ENCODE measurements at regions not wholly inside any gene's neighbourhood (a gene's known extent, or its start where the extent isn't known, plus 50 kb on each side); places are given as distances from the start of the nearest gene placed in this dataset.

- Histone ChIP-seq H3K36me3 (ENCODE audit: control insufficient read depth in 4 of 4, insufficient read depth in 3 of 4, low read depth in 1 of 4, low read length in 3 of 4) (no peaks in the 10 kb centered on the region), H3K27ac (ENCODE audit: low read depth in 1 of 2, low read length in 2 of 2) (no peak overlapping the region), H3K9ac (ENCODE audit: low read depth in 1 of 2, low read length in 2 of 2) (no peak overlapping the region), H3K27me3 (ENCODE audit: control insufficient read depth in 4 of 4, insufficient read depth in 4 of 4, low read length in 3 of 4) (peaks cover 0 to 2% (median 0%) of the 10 kb centered on the region in 4 donors), H3K4me3 (ENCODE audit: low read depth in 1 of 3, low read length in 3 of 3) (no peak overlapping the region), H3K9me3 (ENCODE audit: control insufficient read depth in 4 of 4, low read length in 3 of 4) (no peaks in the 10 kb centered on the region), H3K4me1 (ENCODE audit: control insufficient read depth in 4 of 4, insufficient read depth in 4 of 4, low read length in 3 of 4) (no peaks in the 10 kb centered on the region)
- no peak for DNase-seq (ENCODE audit: low spot score)
- WGBS = 83% methylated on average over 6 of the region's 6 CpGs
- TF ChIP-seq GABPA (IDR thresholded peaks at IDR 0.05 in 1 of 2, conservative IDR thresholded peaks at IDR 0.05 in 1 of 2) (no peak), HNF4A (conservative IDR thresholded peaks at IDR 0.05) (no peak), RAD21 (IDR thresholded peaks at IDR 0.05) (no peak), MAX (IDR thresholded peaks at IDR 0.05) (no peak), JUND (IDR thresholded peaks at IDR 0.05) (no peak), RXRA (IDR thresholded peaks at IDR 0.05) (no peak), FOXA2 (IDR thresholded peaks at IDR 0.05) (no peak), NR2F2 (IDR thresholded peaks at IDR 0.05) (no peak), YY1 (IDR thresholded peaks at IDR 0.05) (no peak), TAF1 (conservative IDR thresholded peaks at IDR 0.05) (no peak), HNF4G (IDR thresholded peaks at IDR 0.05) (no peak), EGR1 (IDR thresholded peaks at IDR 0.05; ENCODE audit: low read depth in 2 of 2) (no peak)
- TF ChIP-seq, protein P1, sequence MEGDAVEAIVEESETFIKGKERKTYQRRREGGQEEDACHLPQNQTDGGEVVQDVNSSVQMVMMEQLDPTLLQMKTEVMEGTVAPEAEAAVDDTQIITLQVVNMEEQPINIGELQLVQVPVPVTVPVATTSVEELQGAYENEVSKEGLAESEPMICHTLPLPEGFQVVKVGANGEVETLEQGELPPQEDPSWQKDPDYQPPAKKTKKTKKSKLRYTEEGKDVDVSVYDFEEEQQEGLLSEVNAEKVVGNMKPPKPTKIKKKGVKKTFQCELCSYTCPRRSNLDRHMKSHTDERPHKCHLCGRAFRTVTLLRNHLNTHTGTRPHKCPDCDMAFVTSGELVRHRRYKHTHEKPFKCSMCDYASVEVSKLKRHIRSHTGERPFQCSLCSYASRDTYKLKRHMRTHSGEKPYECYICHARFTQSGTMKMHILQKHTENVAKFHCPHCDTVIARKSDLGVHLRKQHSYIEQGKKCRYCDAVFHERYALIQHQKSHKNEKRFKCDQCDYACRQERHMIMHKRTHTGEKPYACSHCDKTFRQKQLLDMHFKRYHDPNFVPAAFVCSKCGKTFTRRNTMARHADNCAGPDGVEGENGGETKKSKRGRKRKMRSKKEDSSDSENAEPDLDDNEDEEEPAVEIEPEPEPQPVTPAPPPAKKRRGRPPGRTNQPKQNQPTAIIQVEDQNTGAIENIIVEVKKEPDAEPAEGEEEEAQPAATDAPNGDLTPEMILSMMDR (IDR thresholded peaks at IDR 0.05; ENCODE audit: low read depth, low read length, missing input control) = no peak
- TF ChIP-seq, protein P2, sequence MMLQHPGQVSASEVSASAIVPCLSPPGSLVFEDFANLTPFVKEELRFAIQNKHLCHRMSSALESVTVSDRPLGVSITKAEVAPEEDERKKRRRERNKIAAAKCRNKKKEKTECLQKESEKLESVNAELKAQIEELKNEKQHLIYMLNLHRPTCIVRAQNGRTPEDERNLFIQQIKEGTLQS (IDR thresholded peaks at IDR 0.05) = no peak
- TF ChIP-seq, protein P3, sequence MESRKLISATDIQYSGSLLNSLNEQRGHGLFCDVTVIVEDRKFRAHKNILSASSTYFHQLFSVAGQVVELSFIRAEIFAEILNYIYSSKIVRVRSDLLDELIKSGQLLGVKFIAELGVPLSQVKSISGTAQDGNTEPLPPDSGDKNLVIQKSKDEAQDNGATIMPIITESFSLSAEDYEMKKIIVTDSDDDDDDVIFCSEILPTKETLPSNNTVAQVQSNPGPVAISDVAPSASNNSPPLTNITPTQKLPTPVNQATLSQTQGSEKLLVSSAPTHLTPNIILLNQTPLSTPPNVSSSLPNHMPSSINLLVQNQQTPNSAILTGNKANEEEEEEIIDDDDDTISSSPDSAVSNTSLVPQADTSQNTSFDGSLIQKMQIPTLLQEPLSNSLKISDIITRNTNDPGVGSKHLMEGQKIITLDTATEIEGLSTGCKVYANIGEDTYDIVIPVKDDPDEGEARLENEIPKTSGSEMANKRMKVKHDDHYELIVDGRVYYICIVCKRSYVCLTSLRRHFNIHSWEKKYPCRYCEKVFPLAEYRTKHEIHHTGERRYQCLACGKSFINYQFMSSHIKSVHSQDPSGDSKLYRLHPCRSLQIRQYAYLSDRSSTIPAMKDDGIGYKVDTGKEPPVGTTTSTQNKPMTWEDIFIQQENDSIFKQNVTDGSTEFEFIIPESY (IDR thresholded peaks at IDR 0.05) = no peak
Measured at GRCh38 chr20:24370249-24370648, 99.2 kb upstream of the SYNDIG1 start.

DNA sequence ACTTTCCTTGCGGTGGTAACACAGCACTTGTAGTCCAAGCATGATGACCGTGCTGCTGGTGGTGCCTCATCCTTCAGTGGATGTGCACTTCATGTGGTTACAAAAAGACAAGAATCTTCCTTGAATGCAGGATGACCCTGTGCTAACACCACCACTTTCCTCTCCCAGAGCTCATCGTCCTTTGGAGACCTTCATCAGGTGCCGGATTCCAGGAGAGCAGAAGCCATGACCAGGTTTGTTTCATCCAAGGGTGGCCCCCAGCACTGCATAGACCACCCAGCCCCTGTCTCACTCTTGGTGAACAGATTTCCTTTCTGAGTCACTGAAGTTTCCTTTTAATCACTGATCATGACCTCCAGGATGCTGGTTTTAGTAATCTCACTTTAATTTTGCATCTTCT, 101.2 kb upstream of the SYNDIG1 start:
- TF ChIP-seq YY1 (IDR thresholded peaks at IDR 0.05) = no peak
- no peak for TF ChIP-seq EGR1 (IDR thresholded peaks at IDR 0.05; ENCODE audit: low read depth in 2 of 2)
- no peak for TF ChIP-seq JUND (IDR thresholded peaks at IDR 0.05)
- TF ChIP-seq SP1 (IDR thresholded peaks at IDR 0.05) = no peak
- TF ChIP-seq HNF4G (IDR thresholded peaks at IDR 0.05) = no peak
- TF ChIP-seq HNF4A (conservative IDR thresholded peaks at IDR 0.05) = no peak
- no peak for TF ChIP-seq GABPA (IDR thresholded peaks at IDR 0.05 in 1 of 2, conservative IDR thresholded peaks at IDR 0.05 in 1 of 2)
- TF ChIP-seq FOXA2 (IDR thresholded peaks at IDR 0.05) = no peak
- TF ChIP-seq RXRA (IDR thresholded peaks at IDR 0.05) = no peak
- TF ChIP-seq, protein P3 (IDR thresholded peaks at IDR 0.05) = no peak
- no peak for TF ChIP-seq FOXA1 (IDR thresholded peaks at IDR 0.05)
- TF ChIP-seq MAX (IDR thresholded peaks at IDR 0.05) = no peak
- no peak for TF ChIP-seq RAD21 (IDR thresholded peaks at IDR 0.05)
- TF ChIP-seq, protein P2 (IDR thresholded peaks at IDR 0.05) = no peak
- TF ChIP-seq, protein P1 (IDR thresholded peaks at IDR 0.05; ENCODE audit: low read depth, low read length, missing input control) = no peak
- TF ChIP-seq TAF1 (conservative IDR thresholded peaks at IDR 0.05) = no peak
- TF ChIP-seq, protein P4, sequence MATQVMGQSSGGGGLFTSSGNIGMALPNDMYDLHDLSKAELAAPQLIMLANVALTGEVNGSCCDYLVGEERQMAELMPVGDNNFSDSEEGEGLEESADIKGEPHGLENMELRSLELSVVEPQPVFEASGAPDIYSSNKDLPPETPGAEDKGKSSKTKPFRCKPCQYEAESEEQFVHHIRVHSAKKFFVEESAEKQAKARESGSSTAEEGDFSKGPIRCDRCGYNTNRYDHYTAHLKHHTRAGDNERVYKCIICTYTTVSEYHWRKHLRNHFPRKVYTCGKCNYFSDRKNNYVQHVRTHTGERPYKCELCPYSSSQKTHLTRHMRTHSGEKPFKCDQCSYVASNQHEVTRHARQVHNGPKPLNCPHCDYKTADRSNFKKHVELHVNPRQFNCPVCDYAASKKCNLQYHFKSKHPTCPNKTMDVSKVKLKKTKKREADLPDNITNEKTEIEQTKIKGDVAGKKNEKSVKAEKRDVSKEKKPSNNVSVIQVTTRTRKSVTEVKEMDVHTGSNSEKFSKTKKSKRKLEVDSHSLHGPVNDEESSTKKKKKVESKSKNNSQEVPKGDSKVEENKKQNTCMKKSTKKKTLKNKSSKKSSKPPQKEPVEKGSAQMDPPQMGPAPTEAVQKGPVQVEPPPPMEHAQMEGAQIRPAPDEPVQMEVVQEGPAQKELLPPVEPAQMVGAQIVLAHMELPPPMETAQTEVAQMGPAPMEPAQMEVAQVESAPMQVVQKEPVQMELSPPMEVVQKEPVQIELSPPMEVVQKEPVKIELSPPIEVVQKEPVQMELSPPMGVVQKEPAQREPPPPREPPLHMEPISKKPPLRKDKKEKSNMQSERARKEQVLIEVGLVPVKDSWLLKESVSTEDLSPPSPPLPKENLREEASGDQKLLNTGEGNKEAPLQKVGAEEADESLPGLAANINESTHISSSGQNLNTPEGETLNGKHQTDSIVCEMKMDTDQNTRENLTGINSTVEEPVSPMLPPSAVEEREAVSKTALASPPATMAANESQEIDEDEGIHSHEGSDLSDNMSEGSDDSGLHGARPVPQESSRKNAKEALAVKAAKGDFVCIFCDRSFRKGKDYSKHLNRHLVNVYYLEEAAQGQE (IDR thresholded peaks at IDR 0.05) = no peak
- no peak for TF ChIP-seq NR2F2 (IDR thresholded peaks at IDR 0.05)
- WGBS = 87% methylated on average over 4 of the region's 4 CpGs

More for the DNA sequence above, 101.2 kb upstream of the SYNDIG1 start:
- Histone ChIP-seq H3K4me3 (ENCODE audit: low read depth in 1 of 3, low read length in 3 of 3) (no peak overlapping the region), H3K4me1 (ENCODE audit: control insufficient read depth in 4 of 4, insufficient read depth in 4 of 4, low read length in 3 of 4) (no peaks in the 10 kb centered on the region), H3K27ac (ENCODE audit: low read depth in 1 of 2, low read length in 2 of 2) (no peak overlapping the region), H3K36me3 (ENCODE audit: control insufficient read depth in 4 of 4, insufficient read depth in 3 of 4, low read depth in 1 of 4, low read length in 3 of 4) (no peaks in the 10 kb centered on the region), H3K9ac (ENCODE audit: low read depth in 1 of 2, low read length in 2 of 2) (no peak overlapping the region), H3K9me3 (ENCODE audit: control insufficient read depth in 4 of 4, low read length in 3 of 4) (no peaks in the 10 kb centered on the region), H3K27me3 (ENCODE audit: control insufficient read depth in 4 of 4, insufficient read depth in 4 of 4, low read length in 3 of 4) (peaks cover 0 to 2% (median 0%) of the 10 kb centered on the region in 4 donors)
- DNase-seq (ENCODE audit: low spot score) = peak; percentile 16
